Ascending aorta (tissue), 2 donors: ENCODE measurements at regions not wholly inside any gene's neighbourhood (a gene's known extent, or its start where the extent isn't known, plus 50 kb on each side); places are given as distances from the start of the nearest gene placed in this dataset.

ENCODE experiments used
- DNase-seq, 2 donors: peaks; one replicate each; pipeline ENCODE4 v3.0.0-alpha.2; 2019; ENCODE audit warnings: low spot score in 2 of 2
- H3K27ac ChIP-seq, 2 donors: fragments of 200-600 bp; sonication (generic); one replicate each; pipeline ENCODE4 v1.5.1; 2016 to 2017; ENCODE audit warnings: mild to moderate bottlenecking in 1 of 2
- H3K27me3 ChIP-seq: fragments of 200-600 bp; sonication (generic); one replicate; pipeline ENCODE4 v1.5.1; 2017
- H3K36me3 ChIP-seq, 2 donors: fragments of 200-600 bp; sonication (generic); one replicate each; pipeline ENCODE4 v1.5.1; 2016
- H3K4me1 ChIP-seq, 2 donors: fragments of 200-600 bp; sonication (generic); one replicate each; pipeline ENCODE4 v1.5.1; 2016 to 2017; ENCODE audit warnings: mild to moderate bottlenecking in 1 of 2
- H3K4me3 ChIP-seq, 2 donors: fragments of 200-600 bp; sonication (generic); one replicate each; pipeline ENCODE4 v1.5.1; 2016 to 2017; ENCODE audit warnings: mild to moderate bottlenecking in 1 of 2
- H3K9me3 ChIP-seq, 2 donors: fragments of 200-600 bp; sonication (generic); one replicate each; pipeline ENCODE4 v1.5.1; 2016
- intact Hi-C: fragments of 100-400 bp; cut with DNase I; formaldehyde crosslinking; loops from one replicate; pipeline ENCODE4 v1.15.1; 2023
- TF ChIP-seq, protein P1 (sequence below), 3 experiments: fragments of 200-600 bp in 2 of 3; fragments of 450-650 bp in 1 of 3; sonication (generic) in 2 of 3; IDR thresholded peaks; one replicate each; pipeline ENCODE4 v1.5.1; 2016 to 2019; ENCODE audit warnings: antibody characterized with exemption in 3 of 3, mild to moderate bottlenecking in 1 of 3, moderate library complexity in 1 of 3

DNA sequence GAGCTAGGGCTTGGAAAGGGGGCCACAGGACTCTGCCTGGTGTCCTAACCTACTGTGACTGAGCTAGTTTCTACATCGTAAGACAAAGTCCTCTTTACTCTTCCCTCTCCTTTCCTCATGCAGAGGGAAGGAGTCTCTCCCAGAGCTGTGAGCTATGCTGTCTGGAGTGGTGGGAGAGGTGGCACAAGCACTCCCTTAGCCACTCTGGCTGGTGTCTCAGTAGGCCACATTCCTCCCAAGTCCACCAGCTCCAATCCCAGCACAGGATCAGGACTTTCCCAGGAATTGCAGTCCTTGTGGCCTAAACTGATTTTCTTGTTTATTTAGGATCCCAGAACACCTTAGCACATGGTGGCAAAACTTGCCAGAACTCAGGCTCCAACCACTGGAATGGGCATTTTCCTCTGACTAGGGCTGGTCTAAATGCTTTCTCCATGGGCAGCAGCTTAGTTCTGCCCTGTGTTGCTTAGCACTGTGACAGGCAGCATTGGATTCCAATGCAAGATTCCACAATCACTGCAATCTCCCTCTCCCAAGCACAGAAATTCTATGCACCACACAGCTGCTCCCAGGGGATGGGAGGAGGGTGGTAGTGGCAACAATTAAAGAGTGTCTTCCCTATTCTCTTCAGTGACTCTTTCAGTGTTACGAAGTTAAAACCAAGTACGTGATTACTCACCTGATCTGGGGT is 733.3 kb downstream of the HACE1 start:
- DNase-seq: no peak
- no peak overlapping the region for H3K27ac ChIP-seq
- no peaks in the 10 kb centered on the region for H3K9me3 ChIP-seq
- intact Hi-C loops: no loop called here
- H3K27me3 ChIP-seq: no peaks in the 10 kb centered on the region
- H3K36me3 ChIP-seq: no peaks in the 10 kb centered on the region
- no peak overlapping the region for H3K4me3 ChIP-seq
- TF ChIP-seq, protein P1, sequence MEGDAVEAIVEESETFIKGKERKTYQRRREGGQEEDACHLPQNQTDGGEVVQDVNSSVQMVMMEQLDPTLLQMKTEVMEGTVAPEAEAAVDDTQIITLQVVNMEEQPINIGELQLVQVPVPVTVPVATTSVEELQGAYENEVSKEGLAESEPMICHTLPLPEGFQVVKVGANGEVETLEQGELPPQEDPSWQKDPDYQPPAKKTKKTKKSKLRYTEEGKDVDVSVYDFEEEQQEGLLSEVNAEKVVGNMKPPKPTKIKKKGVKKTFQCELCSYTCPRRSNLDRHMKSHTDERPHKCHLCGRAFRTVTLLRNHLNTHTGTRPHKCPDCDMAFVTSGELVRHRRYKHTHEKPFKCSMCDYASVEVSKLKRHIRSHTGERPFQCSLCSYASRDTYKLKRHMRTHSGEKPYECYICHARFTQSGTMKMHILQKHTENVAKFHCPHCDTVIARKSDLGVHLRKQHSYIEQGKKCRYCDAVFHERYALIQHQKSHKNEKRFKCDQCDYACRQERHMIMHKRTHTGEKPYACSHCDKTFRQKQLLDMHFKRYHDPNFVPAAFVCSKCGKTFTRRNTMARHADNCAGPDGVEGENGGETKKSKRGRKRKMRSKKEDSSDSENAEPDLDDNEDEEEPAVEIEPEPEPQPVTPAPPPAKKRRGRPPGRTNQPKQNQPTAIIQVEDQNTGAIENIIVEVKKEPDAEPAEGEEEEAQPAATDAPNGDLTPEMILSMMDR (IDR thresholded peaks at IDR 0.05): no peak
- no peaks in the 10 kb centered on the region for H3K4me1 ChIP-seq

DNA sequence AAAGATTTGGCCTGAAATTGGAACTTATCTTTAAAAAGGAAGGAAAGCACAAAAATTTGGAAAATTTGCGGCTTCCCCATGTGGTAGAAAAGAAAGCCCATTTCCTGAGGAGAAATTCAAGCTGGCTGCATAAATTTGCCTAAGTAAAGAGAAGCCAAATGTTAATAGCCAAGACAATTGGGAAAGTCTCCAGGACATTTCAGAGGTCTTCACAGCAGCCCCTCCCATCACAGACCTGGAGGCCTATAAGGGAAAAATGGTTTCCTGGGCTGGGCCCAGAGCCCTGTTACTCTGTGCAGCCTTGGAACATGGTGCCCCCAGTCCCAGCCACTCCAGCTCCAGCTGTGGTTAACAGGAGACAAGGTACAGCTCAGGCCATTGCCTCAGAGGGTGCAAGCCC is 736.5 kb downstream of the HACE1 start:
- DNase-seq: no peak
- Histone ChIP-seq H3K9me3 (no peaks in the 10 kb centered on the region), H3K4me1 (no peaks in the 10 kb centered on the region), H3K36me3 (no peaks in the 10 kb centered on the region), H3K27me3 (no peaks in the 10 kb centered on the region), H3K27ac (no peak overlapping the region), H3K4me3 (no peak overlapping the region)
- TF ChIP-seq, protein P1 (IDR thresholded peaks at IDR 0.05): no peak
- intact Hi-C loops: no loop called here

DNA sequence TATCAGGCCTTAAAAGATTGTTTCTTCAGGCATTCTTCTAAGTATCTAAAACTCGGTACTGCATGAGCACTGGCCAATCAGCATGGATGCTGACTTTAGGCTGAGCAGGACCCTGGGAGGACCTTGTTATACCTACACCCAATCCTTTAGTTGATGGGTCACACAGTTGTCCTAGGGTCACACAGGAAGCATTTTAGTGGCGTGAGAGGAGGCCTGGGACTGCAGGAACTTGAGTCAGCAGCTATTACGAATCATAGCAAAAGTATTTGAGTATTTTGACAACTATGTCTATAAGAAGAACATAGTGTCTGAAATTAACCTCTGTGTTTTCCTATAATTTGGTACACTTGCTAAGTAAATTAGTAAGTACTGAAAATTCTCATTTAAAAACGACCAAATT is 741.4 kb downstream of the HACE1 start:
- no peaks in the 10 kb centered on the region for H3K36me3 ChIP-seq
- no peaks in the 10 kb centered on the region for H3K27me3 ChIP-seq
- TF ChIP-seq, protein P1 (IDR thresholded peaks at IDR 0.05): no peak
- H3K27ac ChIP-seq: no peak overlapping the region
- no peaks in the 10 kb centered on the region for H3K4me1 ChIP-seq
- intact Hi-C loops: no loop called here
- DNase-seq: no peak
- no peak overlapping the region for H3K4me3 ChIP-seq
- no peaks in the 10 kb centered on the region for H3K9me3 ChIP-seq

DNA sequence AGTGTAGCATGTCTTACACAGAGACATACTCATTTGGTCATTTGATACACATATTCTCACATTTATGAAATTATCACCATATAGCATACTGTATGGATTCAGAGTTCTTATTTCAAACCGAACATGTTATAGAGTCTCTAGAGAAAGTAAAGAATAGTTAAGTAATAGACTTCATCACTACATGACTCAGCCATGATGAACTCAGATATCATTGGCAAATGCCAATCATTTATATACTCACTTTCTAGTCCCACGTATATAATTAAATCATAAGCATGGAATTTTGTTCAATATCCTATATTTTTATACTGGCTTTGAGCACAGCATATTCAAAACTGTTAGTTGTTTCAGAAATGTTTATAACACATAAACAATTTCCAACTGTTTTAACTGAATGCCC is 749.9 kb downstream of the HACE1 start:
- TF ChIP-seq, protein P1 (IDR thresholded peaks at IDR 0.05): no peak
- no peak for DNase-seq
- Histone ChIP-seq H3K4me3 (no peak overlapping the region), H3K9me3 (no peaks in the 10 kb centered on the region), H3K36me3 (no peaks in the 10 kb centered on the region), H3K27ac (no peak overlapping the region), H3K4me1 (no peaks in the 10 kb centered on the region), H3K27me3 (no peaks in the 10 kb centered on the region)
- intact Hi-C loops: no loop called here

DNA sequence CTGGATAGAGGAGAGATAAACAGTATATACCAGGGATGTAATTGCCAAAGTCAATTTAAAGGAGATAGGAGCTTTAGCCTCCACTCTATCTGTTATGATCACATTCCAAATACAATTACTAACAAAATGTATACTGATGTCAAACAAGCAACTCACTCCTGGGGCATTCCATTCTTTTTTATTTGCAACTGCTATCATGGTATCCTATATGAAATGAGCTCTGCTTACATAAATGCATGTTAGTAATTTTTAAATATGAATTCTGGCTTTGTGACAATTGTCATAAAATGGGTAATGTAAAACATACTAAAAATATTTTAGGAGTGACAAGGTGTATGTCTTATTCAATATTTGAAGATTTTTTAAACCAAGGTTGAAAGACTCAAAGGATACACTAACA is 751.1 kb downstream of the HACE1 start:
- Histone ChIP-seq H3K4me1 (no peaks in the 10 kb centered on the region), H3K27me3 (no peaks in the 10 kb centered on the region), H3K9me3 (no peaks in the 10 kb centered on the region), H3K4me3 (no peak overlapping the region), H3K36me3 (no peaks in the 10 kb centered on the region), H3K27ac (no peak overlapping the region)
- DNase-seq: no peak
- intact Hi-C loops: no loop called here
- TF ChIP-seq, protein P1 (IDR thresholded peaks at IDR 0.05): no peak
